ENCODE measurements at regions not wholly inside any gene's neighbourhood (a gene's known extent, or its start where the extent isn't known, plus 50 kb on each side); places are given as distances from the start of the nearest gene placed in this dataset.

- no peaks in the 10 kb centered on the region for H3K27me3 ChIP-seq (ENCODE audit: insufficient read depth)
- no peak for DNase-seq
- no peaks in the 10 kb centered on the region for H3K79me2 ChIP-seq (ENCODE audit: insufficient read depth)
- no peak for TF ChIP-seq IRF3 (IDR thresholded peaks at IDR 0.05; ENCODE audit: low read depth, low read length)
- TF ChIP-seq NFIC (IDR thresholded peaks at IDR 0.05; ENCODE audit: borderline replicate concordance): no peak
- TF ChIP-seq PBX3 (IDR thresholded peaks at IDR 0.05): no peak
- no peak for TF ChIP-seq FOXJ3 (CRISPR knock-in tag; IDR thresholded peaks at IDR 0.05)
- no peak for TF ChIP-seq SIN3A (IDR thresholded peaks at IDR 0.05; ENCODE audit: borderline replicate concordance, low read depth, low read length)
- TF ChIP-seq ELF1 (IDR thresholded peaks at IDR 0.05): no peak
- no peak for TF ChIP-seq RXRA (IDR thresholded peaks at IDR 0.05; ENCODE audit: borderline replicate concordance, low read depth)
- no peak for TF ChIP-seq NRF1 (IDR thresholded peaks at IDR 0.05; ENCODE audit: low read depth, low read length)
- TF ChIP-seq GATA2 (CRISPR knock-in tag; IDR thresholded peaks at IDR 0.05): no peak
- TF ChIP-seq MXI1 (IDR thresholded peaks at IDR 0.05; ENCODE audit: low read depth, low read length): no peak
- no peak for TF ChIP-seq POLR2AphosphoS5 (IDR thresholded peaks at IDR 0.05; ENCODE audit: low read depth, low read length)
- no peak for TF ChIP-seq MEF2A (IDR thresholded peaks at IDR 0.05; ENCODE audit: borderline replicate concordance, low read depth)
- TF ChIP-seq SMC3 (IDR thresholded peaks at IDR 0.05; ENCODE audit: low read depth, low read length): no peak
- no peak for TF ChIP-seq EZH2phosphoT487 (IDR thresholded peaks at IDR 0.05; ENCODE audit: borderline replicate concordance, low read depth)
- TF ChIP-seq USF1 (IDR thresholded peaks at IDR 0.05; ENCODE audit: borderline replicate concordance, low read depth): no peak
- TF ChIP-seq FOXM1 (IDR thresholded peaks at IDR 0.05; ENCODE audit: low read depth): no peak
- TF ChIP-seq RAD21 (IDR thresholded peaks at IDR 0.05; ENCODE audit: low read length): no peak
- TF ChIP-seq USF2 (IDR thresholded peaks at IDR 0.05; ENCODE audit: borderline replicate concordance, low read depth, low read length): no peak
- no peak for TF ChIP-seq REST (IDR thresholded peaks at IDR 0.05; ENCODE audit: low read depth, low read length)
- TF ChIP-seq RFX5 (IDR thresholded peaks at IDR 0.05; ENCODE audit: low read length): no peak
- CTCF ChIA-PET: interaction anchor here (1.1 kb wide), 1 partner anchor 17 kb away, joined by 3 read pairs; no protein-coding TSS in a partner anchor
- H2AFZ ChIP-seq (ENCODE audit: low read depth): no peak overlapping the region
- WGBS (ENCODE audit: low lambda C conversion rate): 42% methylated on average over 4 of the region's 4 CpGs
- no peaks in the 10 kb centered on the region for H3K9me2 ChIP-seq
- H3K27ac ChIP-seq (ENCODE audit: low read depth in 2 of 2, low read length in 1 of 2): no peak overlapping the region
- no peaks in the 10 kb centered on the region for H3K36me3 ChIP-seq (replicated peaks in 1 of 2; ENCODE audit: control insufficient read depth in 1 of 2, insufficient read depth in 2 of 2, low read length in 1 of 2)
- no peaks in the 10 kb centered on the region; a peak in 1 of 4 replicates for H3K4me1 ChIP-seq (ENCODE audit: control insufficient read depth in 1 of 2, insufficient read depth in 2 of 2, low read depth in 1 of 2, low read length in 1 of 2)
- POLR2A ChIA-PET: no interaction called here
- no peaks in the 10 kb centered on the region for H4K20me1 ChIP-seq (ENCODE audit: insufficient read depth)
- H3K9me3 ChIP-seq: no peaks in the 10 kb centered on the region
- no peak overlapping the region for H3K9ac ChIP-seq
- no peak overlapping the region for H3K4me3 ChIP-seq (ENCODE audit: low read depth in 2 of 2, low read length in 1 of 2)
- H3F3A ChIP-seq (replicated peaks; ENCODE audit: insufficient read depth): no peaks in the 10 kb centered on the region
- no peak overlapping the region for H3K4me2 ChIP-seq
Observed at GRCh38 chr12:115023279-115024265, 339.6 kb upstream of the TBX3 start.

Data from SK-N-SH (cell line).